EH (cell line): ENCODE measurements at regions not wholly inside any gene's neighbourhood (a gene's known extent, or its start where the extent isn't known, plus 50 kb on each side); places are given as distances from the start of the nearest gene placed in this dataset.

Experiments
- DNase-seq: peaks from one replicate; pipeline ENCODE4 v3.0.0-alpha.2; 2015; ENCODE audit warnings: low read depth

DNA sequence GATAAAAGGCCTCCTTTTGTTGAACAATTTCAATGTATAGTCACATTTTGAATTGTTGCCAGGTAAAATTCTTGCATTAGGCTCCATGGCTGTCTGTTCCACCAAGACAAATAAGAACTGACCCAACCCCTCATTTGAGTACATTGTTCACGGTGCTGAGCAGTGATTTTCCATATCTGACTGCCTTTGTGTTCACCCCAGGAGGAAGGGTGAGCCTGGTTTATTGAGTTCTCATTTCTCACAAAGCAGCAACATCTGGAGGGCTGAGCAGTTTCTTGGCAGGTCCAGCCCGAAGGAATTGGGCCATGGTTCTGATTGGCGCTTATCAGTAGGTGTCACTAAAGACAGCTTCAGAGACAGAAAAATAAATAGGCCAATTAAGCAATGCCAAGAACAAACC, 149.1 kb downstream of the BMP4 start:
- no peak for DNase-seq

DNA sequence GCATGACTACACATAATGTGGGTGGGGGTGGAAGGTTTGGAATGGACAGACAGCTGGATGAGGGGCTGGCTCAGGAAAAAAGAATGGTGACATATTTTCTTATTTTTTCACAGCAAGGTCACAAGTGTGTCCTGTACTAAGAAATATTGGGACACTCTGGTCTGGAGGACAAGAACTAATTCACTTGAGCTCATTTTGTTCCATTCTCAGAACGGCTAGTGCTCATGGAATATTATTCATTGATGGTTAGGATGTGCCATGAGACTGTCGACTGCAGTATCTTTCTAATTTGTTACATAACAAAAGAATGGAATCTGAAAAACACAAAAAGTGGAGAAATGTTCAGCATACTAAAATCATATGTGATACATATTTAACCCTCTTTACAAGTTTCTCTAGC, 149.5 kb downstream of the BMP4 start:
- DNase-seq, result no peak

DNA sequence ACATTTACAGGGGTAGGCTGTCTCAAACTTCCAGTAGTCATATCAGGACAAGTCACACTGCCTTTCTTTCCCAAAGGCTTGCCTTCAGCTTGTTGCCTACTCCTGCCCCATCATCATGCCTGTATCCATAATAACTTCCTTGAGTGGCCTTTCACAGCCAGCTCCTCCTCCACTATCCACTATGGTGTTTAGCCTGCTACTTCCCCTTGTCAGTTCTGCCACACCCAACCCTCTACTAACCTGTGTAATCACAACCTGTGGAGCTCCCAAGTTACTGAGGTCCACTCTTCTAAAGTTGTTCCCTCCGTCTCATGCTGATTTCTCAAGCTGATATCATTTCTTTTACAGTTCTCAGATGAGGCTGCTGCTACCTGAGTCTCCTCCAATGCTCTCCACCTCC, 159.9 kb downstream of the BMP4 start:
- DNase-seq, result no peak

DNA sequence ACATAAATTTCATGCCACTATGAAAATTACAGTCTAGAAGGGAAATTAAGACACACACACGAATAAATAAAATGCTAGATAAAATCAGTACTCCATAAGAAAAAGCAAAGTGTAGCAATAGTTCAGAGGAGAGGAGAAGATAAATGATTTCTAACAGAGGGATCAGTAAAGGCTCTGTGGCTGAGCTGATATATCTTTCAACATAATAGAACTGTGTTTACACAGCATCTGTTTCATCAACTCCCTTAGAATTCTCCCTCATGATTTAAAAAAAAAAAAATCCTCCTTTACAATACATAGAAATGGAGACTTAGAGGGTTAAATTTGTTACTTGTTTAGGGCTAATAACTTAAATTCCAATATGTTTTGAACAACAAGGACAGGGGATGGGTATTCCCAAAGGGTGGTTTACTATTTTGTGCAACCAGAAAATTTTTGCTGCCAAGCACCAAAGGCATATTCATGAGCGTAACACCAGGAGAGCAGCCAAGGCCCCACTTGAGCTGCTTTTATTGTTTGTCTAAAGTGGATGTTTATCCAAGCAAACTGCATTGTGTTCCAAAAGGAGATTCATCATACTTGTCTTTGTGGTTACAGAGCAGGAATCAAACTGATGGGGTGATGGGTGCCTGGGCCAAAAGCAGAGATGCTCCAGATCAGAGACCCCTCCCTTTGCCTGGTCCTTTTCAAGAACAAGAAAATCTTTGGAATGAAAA, 162.7 kb downstream of the BMP4 start:
- DNase-seq, result no peak

DNA sequence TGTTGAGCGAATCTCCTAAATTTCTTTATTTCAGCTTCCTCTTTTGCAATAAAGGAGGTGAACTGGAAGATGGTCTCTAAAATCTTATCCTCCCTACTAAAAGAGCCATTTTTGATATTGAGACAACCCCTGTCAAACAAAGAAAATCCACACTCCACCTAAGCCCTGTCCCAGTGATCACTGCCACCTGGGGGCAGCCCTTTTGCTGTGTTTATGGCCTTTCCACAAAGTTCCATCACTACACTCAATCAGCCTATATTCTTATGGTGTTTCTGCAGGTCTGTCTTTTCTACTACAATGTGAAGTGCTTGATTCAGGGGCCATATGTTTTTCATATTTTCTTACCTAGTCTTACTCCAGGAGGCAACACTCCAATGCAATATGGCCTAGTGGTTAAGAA, 163.7 kb downstream of the BMP4 start:
- DNase-seq, result peak; percentile 7

DNA sequence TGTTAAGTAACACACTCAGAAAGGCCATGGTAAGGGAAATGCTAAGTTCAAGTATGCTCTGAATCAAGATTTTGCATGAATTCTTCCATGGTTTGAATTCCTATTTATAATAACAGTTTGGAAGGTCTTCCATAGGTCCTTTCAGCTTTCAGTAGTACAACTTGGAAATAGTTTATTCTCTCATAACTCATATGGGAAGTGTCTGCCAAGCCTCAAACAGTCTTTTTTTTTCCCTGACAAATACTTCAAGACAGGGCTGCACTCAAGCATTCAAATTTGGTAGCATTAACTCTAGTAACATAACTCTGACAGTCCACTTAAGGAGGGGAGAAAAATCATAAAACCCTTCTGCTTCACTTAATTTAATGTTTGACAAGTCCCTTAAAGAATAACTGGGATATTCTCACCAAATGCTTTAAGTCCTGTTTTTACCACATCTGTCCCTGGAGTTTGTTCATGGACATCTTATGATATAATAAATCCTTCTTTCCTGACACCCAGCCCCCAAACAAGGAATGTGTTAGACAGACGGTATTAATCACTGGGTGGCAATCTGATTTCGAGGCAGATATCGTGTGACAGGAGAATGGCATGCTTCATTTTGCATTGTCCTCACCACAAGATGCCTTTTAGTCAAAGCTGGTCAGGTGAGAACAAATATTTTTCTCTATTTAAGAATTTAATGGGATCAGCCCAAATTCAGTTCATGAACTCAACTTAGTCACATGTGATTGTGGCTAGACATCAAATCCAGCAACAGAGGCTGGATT, 165.7 kb downstream of the BMP4 start:
- DNase-seq, result no peak

DNA sequence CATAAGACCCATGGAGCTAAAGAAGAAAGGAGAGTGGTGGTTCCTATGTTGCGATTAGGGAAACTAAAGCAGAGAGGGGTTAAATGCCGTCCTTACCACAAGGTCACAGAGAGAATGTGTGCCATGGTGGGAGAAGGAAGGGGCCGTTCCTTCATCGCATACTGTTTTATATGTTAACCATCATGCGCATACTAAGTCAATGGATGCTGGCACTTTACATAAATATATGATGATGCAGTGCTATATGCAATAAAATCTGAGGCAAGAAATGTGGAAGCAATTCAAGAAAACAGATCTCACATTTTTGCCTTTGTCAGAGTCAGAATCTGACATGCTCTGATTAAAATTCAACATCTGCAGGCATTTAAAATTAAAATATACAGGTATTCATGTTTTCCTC, 168.1 kb downstream of the BMP4 start:
- DNase-seq, result no peak

DNA sequence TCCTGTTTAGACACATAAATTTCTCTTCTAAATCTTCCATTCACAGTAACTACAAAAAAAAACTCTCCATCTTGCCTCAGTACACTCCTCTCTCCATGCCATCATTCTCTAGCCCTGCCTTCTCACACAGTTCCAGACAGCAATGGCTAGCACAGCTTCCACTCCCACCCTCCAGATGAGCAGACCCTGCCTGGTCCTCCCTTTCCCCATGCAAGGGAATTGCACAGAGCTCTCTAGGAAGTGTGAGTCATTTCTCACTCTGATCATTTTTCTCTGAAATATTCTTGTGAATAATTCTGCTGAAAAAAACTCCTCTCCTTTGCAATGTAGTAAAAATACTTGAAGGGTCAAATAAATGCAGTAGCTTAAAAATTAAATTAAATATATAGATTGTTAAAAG, 170.6 kb downstream of the BMP4 start:
- DNase-seq, result no peak

DNA sequence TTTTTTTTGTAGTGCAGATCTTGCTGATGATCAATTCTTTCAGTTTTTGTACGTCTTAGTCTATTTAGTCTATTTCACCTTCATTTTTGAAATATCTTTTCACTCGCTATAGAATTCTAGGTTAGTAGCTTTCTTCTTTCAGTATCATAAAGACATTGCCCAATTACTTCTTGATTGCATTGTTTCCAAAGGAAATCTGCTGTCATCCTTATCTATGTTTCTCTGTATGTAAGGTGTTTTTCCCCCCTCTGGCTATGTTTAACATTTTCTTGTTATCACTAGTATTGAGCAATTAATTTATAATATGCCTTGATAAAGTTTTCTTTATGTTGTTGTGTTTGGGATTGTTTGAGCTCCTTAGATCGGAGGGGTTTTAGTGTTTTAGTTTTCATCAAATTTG, 171.9 kb downstream of the BMP4 start:
- no peak for DNase-seq

DNA sequence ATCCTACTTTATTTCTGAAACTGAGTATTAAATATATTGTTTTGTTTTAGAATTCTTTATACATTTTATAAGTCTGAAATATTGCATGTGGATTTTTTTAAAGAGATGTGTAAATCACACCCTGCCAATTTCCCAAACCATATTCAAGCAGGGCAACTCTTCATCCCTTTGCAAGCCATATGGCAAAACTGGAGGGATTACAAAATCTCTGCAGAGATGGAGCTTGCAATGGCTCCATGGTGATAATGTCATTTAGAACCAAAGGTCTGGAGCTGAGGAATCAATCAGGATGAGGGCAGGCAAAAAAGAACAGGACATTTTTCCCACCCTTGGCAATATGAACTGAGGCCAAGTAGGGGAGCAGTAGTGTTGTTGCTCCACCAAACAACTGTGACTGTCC, 173.4 kb downstream of the BMP4 start:
- DNase-seq, result no peak

DNA sequence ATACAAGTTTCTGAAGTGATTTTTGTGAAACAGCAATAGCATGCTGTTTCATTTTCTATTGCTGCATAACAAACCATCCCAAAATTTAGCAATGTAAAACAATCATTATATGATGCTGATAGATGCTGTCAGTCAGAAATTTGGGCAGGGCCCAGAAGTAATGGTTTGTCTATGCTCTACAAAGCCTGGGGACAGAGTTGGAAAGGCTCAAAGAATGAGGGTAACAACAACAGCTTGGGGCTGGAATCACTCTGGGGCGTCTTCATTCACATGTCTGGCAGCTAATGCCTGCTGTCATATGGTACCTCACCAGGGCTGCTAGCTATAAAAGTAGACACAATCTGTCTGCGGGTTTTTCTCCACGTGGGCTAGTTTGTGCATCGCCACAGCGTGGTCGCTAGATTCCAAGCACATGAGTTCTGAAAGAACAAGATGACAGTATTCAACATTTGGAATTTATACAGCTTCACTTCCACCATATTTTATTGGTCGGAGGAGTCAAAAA, 176.5 kb downstream of the BMP4 start:
- DNase-seq, result no peak

DNA sequence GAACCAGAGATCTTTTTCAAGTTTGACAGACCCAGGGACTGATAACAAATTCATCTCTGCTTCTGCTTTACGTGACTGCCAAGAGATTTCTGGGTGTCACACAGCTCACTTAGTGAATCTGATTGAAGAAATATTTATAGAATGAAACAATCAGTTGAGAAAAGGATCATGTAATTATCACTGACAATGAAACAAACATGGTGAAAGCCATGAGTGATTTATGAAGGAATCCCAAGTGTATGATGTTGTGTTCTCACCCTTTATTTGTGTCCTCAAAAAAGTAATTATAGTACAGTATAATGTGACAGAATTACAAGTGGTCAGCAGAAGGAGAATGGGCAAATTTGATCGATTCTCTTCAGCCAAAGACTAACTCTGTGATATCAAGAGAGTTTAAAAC, 177.3 kb downstream of the BMP4 start:
- DNase-seq, result no peak

DNA sequence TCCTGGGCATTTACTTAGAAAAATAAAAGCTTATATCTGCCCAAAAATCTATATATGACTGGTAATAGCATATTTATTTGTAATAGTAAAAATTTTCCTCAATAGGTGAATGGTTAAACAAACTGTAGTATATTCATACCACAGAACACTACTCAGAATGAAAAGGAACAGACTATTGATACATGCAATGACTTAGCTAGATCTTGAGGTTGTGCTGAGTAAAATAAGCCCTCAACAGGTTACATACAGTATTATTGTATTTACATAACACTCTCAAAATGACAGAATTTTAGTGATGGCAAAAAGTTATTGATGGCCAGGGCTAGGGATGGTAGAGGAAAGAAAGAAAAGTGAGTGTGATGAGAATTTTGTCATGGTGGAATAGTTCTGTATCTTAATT, 178.4 kb downstream of the BMP4 start:
- no peak for DNase-seq

DNA sequence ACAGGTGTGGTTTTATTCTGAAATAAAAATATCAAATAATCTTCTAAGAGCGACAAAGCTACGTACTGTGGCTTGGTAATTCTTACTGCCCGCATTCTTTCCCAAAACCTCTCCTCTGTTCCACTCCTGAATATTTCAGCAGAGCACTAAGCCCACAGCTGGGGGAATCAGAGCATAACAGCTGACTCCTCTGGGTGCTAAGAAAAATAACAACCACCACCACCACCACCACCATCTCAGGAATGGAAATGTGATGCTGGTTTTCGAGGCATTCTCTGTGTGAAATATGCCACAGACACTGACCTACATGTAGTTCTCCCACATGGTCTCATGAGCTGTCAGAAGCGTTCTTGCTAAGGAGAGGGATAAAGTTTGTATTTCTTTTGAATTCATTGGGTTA, 183.7 kb downstream of the BMP4 start:
- no peak for DNase-seq

DNA sequence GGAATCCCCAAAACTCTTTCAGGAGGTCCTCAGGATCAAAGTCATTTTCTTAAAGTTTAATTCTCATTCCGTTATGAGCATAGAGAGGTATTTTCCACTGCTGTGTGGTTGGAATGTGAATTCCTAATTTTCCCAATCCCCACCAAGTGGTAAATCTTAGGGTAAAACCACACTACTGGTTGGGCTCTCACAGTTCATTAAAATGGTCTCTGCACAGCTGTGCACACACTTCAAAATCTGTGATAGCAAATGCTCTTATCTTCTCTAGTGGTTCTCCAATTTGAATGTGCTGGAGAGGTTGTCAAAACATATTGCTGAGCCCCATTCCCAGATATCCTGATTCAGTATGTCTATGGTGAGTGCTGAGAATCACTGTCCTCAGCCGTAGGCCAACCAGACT, 189.1 kb downstream of the BMP4 start:
- no peak for DNase-seq

DNA sequence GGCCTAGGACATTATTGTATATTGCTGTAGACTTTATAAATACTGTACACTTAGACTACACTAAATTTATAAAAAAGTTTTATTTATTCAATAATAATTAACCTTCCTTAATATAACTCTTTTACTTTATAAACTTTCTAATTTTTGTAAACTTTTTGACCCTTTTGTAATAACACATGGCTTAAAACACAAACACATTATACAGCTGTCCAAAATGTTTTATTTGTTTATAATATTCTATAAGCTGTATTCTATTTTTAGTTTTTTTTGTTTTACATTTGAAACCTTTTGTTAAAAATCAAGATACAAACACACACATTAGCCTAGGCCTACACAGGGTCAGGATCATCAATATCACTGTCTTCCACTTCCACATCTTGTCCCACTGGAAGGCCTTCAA, 190.0 kb downstream of the BMP4 start:
- no peak for DNase-seq

DNA sequence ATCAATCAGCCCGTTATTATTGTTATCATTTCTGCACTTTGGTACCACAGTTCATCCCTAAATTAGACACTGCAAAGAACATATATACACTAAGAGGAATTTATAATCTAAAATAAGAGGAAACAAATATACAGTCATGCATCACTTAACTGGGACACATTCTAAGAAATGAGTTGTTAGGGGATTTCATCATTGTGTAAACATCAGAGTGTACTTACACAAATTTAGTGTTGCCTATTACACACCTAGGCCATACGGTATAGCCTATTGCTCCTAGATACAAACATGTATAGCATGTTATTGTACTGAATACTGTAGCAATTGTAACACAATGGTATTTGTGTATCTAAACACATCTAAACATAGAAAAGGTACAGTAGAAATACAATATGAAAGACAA, 190.5 kb downstream of the BMP4 start:
- DNase-seq, result no peak

DNA sequence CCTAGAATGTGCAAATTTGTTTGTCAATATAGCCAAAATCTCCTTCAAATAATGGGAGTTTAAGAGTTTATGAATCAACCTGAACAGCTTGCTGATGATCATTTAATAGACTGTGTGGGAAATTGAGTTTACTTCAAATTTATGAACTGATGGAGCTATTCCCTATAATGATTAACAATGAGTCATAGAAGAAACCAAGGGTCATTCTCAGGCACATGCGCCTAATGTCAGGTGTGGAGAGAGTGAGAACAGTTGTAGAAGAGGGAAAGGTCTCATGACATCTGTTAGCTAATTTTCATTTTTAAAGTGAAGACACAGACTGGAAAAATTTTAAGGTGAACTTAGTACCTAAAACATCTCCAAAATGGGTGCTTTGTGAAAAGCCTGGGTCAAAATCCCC, 191.8 kb downstream of the BMP4 start:
- DNase-seq, result no peak

DNA sequence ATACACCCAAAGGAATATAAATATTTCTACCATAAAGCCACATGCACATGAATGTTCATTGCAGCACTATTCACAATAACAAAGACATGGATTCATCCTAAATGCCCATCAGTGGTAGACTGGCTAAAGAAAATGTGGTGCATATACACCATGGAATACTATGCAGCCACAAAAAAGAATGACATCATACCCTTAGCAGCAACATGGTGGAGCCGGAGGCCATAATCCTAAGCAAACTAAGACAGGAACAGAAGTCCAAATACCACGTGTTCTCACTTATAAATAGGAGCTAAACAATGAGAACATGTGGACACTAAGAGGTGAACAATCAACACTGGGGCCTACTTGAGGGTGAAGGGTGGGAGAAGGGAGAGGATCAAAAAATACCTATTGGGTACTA, 198.5 kb downstream of the BMP4 start:
- DNase-seq, result no peak

DNA sequence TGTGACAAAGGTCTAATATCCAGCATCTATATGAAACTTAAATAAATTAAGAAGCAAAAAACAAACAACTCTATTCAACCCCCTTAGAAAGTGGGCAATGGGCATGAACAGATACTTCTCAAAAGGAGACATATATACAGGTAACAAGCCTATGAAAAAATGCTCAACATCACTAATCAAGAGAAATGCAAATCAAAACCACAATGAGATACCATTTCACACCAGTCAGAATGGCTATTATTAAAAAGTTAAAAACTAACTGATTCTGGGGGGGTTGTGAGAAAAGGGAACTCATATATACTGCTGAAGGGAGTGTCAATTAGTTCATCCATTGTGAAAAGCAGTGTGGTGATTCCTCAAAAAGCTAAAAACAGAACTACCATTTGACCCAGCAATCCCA, 198.9 kb downstream of the BMP4 start:
- no peak for DNase-seq

DNA sequence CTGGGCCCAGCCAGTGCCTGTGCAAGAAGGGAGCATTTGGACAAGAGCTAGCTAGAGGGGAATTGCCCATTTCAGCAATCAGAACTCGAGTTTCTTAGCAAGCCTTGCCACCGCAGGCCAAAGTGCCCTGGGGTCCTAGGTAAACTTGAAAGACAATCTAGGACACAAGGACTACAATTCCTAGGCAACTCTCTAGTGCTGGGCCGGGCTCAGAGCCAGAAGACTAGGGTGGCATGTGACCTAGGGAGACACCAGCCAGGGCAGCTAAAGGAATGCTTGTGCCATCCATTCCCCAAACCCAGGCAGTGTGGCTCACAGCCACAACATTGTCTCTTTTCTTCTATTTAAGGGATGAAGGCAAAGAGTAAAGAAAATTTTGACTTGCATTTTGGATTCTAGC, 205.0 kb downstream of the BMP4 start:
- DNase-seq, result no peak

DNA sequence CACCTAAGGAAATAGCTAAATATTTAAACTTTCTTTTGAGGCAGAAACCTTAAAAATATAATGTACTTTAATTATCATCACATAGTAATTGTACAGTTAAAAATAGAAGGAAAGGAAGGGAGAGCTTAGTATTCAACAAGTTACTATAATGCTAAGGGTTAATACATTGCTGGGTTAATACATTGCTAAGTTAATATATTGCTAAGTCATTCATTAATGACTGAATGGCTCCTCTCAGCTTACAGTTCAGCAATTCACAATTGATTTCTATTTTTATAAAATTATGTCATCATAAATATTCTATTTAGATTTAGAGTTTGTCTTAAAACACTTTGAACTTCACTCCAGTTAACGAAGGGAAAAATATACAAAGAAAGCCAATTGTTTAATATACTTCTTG, 207.9 kb downstream of the BMP4 start:
- DNase-seq, result no peak

DNA sequence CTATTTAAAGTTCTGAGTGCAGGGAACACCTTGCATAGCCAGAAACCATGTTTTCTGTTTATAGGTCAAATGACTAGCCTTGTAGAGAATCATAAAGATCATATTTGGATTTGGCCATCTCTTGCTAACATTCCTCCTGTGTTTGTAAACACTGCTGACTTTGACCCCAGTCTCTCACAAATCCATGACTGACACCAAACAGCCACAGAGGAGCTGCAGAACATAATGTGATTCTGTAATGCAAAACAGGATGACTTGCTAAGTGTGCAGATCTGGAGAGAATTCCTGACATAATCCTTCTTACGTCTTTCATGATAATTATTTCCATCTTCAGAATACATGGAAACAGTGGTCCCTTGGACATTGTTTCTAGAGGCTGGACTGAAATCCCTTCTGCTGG, 211.8 kb downstream of the BMP4 start:
- no peak for DNase-seq

DNA sequence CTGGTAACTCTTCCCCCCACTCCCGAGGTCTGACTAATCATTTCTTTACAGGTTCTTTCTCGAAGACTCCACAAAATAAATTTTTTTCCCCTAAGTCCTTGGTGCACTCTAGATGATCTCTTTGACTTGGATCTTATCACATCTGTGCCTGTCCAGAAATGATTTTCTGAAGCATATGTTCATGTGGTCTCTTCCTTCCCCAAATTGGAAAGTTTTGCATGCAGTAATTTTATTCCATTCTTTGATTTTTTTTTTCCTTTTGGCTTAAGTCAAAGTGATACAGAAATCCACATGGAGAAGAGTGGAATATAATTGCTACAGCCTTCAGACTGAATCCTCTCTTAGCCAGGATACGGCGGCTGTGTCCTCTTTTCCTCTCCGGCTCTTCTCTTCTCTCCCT, 213.3 kb downstream of the BMP4 start:
- no peak for DNase-seq
